GM12864 (cell line): ENCODE measurements at regions not wholly inside any gene's neighbourhood (a gene's known extent, or its start where the extent isn't known, plus 50 kb on each side); places are given as distances from the start of the nearest gene placed in this dataset.

ENCODE experiments used
- DNase-seq: peaks from one replicate; pipeline ENCODE4 v3.0.0-alpha.2; 2011; ENCODE audit warnings: low read depth
- H3K4me3 ChIP-seq: 2 replicates; pipeline ENCODE4 v1.5.1; 2011; ENCODE audit warnings: mild to moderate bottlenecking, low read depth, low read length, control low read depth
- CTCF ChIP-seq: IDR thresholded peaks from 2 replicates; pipeline ENCODE4 v1.5.1; 2011; ENCODE audit warnings: low read depth, mild to moderate bottlenecking, moderate library complexity, low read length, control low read depth, inconsistent platforms; ENCODE audit errors: missing control alignments

- DNase-seq: no peak
- H3K4me3 ChIP-seq: no peak overlapping the region
- TF ChIP-seq CTCF: no peak
Measured at GRCh38 chr19:30077851-30078355, 135.9 kb downstream of the URI1 start.

GRCh38 chr19:30078381-30078910 lies 136.4 kb downstream of the URI1 start:
- no peak for DNase-seq
- no peak overlapping the region for H3K4me3 ChIP-seq
- no peak for TF ChIP-seq CTCF

GRCh38 chr19:30079200-30079599 lies 137.2 kb downstream of the URI1 start:
- H3K4me3 ChIP-seq: no peak overlapping the region
- DNase-seq: no peak
- no peak for TF ChIP-seq CTCF

- H3K4me3 ChIP-seq: no peak overlapping the region
- no peak for DNase-seq
- no peak for TF ChIP-seq CTCF
Measured at GRCh38 chr19:30082168-30082567, 140.1 kb downstream of the URI1 start.

GRCh38 chr19:30082611-30083010 lies 140.6 kb downstream of the URI1 start:
- no peak overlapping the region for H3K4me3 ChIP-seq
- no peak for TF ChIP-seq CTCF
- no peak for DNase-seq

GRCh38 chr19:30083125-30083681 lies 141.2 kb downstream of the URI1 start:
- DNase-seq: no peak
- TF ChIP-seq CTCF: no peak

GRCh38 chr19:30083701-30084156 lies 141.7 kb downstream of the URI1 start:
- H3K4me3 ChIP-seq: no peak overlapping the region
- TF ChIP-seq CTCF: no peak
- DNase-seq: no peak

More at GRCh38 chr19:30083125-30083681, 141.2 kb downstream of the URI1 start:
- no peak overlapping the region for H3K4me3 ChIP-seq
